ENCODE measurements at regions not wholly inside any gene's neighbourhood (a gene's known extent, or its start where the extent isn't known, plus 50 kb on each side); places are given as distances from the start of the nearest gene placed in this dataset.

- TF ChIP-seq, protein P1, sequence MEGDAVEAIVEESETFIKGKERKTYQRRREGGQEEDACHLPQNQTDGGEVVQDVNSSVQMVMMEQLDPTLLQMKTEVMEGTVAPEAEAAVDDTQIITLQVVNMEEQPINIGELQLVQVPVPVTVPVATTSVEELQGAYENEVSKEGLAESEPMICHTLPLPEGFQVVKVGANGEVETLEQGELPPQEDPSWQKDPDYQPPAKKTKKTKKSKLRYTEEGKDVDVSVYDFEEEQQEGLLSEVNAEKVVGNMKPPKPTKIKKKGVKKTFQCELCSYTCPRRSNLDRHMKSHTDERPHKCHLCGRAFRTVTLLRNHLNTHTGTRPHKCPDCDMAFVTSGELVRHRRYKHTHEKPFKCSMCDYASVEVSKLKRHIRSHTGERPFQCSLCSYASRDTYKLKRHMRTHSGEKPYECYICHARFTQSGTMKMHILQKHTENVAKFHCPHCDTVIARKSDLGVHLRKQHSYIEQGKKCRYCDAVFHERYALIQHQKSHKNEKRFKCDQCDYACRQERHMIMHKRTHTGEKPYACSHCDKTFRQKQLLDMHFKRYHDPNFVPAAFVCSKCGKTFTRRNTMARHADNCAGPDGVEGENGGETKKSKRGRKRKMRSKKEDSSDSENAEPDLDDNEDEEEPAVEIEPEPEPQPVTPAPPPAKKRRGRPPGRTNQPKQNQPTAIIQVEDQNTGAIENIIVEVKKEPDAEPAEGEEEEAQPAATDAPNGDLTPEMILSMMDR (IDR thresholded peaks at IDR 0.05; ENCODE audit: insufficient read depth, low read depth, low read length, missing control alignments) = no peak
- peak; percentile 76 for DNase-seq (ENCODE audit: low read depth)
- H3K4me3 ChIP-seq (ENCODE audit: low read length) = no peak overlapping the region
These were observed 124.1 kb upstream of the PDHA2 start for GRCh38 chr4:95715830-95716229.

GRCh38 chr4:95714571-95714970 is 125.3 kb upstream of the PDHA2 start:
- TF ChIP-seq, protein P1 (IDR thresholded peaks at IDR 0.05; ENCODE audit: insufficient read depth, low read depth, low read length, missing control alignments) = no peak
- no peak for DNase-seq (ENCODE audit: low read depth)
- no peak overlapping the region for H3K4me3 ChIP-seq (ENCODE audit: low read length)

GRCh38 chr4:95705323-95705722 is 134.6 kb upstream of the PDHA2 start:
- TF ChIP-seq, protein P1 (IDR thresholded peaks at IDR 0.05; ENCODE audit: insufficient read depth, low read depth, low read length, missing control alignments) = no peak
- no peak overlapping the region for H3K4me3 ChIP-seq (ENCODE audit: low read length)
- no peak for DNase-seq (ENCODE audit: low read depth)

DNA sequence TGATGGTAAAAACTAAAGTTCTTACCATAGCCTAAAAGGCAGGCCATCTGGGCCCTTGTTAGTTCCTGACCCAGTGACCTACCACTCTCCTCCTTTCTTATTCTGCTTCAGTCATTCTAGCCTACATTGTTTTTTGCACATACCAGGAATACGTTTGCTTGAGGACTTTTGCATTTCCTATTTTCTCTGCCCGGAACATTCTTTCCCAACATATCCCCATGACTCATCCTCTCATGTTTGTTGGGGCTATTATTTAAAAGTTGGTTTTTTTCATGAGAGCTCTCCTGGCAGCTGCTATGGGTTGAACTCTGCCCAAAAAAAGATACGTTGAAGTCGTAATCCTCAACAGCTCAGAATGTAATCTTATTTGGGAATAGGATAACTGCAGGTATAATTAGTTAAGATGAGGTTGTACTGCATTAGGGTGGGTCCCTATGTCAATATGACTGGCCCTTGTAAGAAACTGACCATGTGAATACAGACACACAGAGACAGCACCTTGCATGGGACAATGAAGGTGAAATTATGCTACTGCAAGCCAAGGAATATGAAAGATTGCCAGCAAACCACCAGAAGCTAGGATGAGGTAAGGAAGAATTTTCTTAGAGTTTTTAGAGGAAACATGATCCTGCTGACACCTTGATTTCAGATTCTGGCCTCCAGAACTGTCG is 138.3 kb upstream of the PDHA2 start:
- no peak overlapping the region for H3K4me3 ChIP-seq (ENCODE audit: low read length)
- TF ChIP-seq, protein P1 (IDR thresholded peaks at IDR 0.05; ENCODE audit: insufficient read depth, low read depth, low read length, missing control alignments) = no peak
- DNase-seq (ENCODE audit: low read depth) = peak; percentile 56

- peak; percentile 29 for DNase-seq (ENCODE audit: low read depth)
- H3K4me3 ChIP-seq (ENCODE audit: low read length) = no peak overlapping the region
- TF ChIP-seq, protein P1 (IDR thresholded peaks at IDR 0.05; ENCODE audit: insufficient read depth, low read depth, low read length, missing control alignments) = no peak
These were observed 145.5 kb upstream of the PDHA2 start for GRCh38 chr4:95694411-95694810.

- DNase-seq (ENCODE audit: low read depth) = peak; percentile 60
- no peak overlapping the region for H3K4me3 ChIP-seq (ENCODE audit: low read length)
- TF ChIP-seq, protein P1 (IDR thresholded peaks at IDR 0.05; ENCODE audit: insufficient read depth, low read depth, low read length, missing control alignments) = peak; percentile 59
These were observed 144.8 kb upstream of the UNC5C start for GRCh38 chr4:95693594-95693993.

DNA sequence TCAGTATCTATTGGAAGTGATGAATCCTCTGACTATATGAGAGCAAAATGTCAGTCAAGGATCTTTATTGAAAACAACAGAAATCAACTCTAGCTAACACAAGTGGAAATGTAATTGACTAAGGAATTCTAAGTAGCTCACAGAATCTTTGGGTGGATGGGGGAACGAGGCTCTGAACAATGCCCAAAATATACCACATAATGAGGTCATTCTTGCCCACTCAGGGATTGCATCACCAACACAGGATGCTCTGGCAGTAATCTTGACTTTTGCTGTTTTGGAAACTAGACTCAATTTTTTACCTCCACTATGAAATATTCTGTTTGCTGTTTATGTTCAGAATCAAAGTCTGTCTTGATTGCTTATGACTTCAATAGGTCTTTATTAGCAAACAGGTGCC is 127.4 kb upstream of the UNC5C start:
- TF ChIP-seq, protein P1 (IDR thresholded peaks at IDR 0.05; ENCODE audit: insufficient read depth, low read depth, low read length, missing control alignments) = no peak
- H3K4me3 ChIP-seq (ENCODE audit: low read length) = no peak overlapping the region
- DNase-seq (ENCODE audit: low read depth) = peak; percentile 4

Measured in epithelial cell of esophagus (primary cell).